Stomach (tissue), 4 donors: ENCODE measurements at regions not wholly inside any gene's neighbourhood (a gene's known extent, or its start where the extent isn't known, plus 50 kb on each side); places are given as distances from the start of the nearest gene placed in this dataset.

Experiments
- POLR2A ChIP-seq, 4 donors: fragments of 450-650 bp; IDR thresholded peaks; one replicate each; pipeline ENCODE4 v1.6.1; 2016; ENCODE audit warnings: antibody characterized with exemption in 4 of 4, control low read depth in 2 of 4, mild to moderate bottlenecking in 1 of 4, moderate library complexity in 1 of 4
- POLR2AphosphoS5 ChIP-seq, 3 donors: sonication (generic); formaldehyde crosslinking; IDR thresholded peaks; one replicate each; pipeline ENCODE4 v1.6.1; 2016; ENCODE audit warnings: antibody characterized with exemption in 3 of 3
- TF ChIP-seq, protein P1 (sequence below), 7 experiments: fragments of 450-650 bp in 4 of 7; fragments of 200-600 bp in 3 of 7; sonication (generic) in 3 of 7; IDR thresholded peaks; one replicate each; pipeline ENCODE4 v1.5.1; 2016 to 2019; ENCODE audit warnings: antibody characterized with exemption in 7 of 7, control low read depth in 2 of 7, mild to moderate bottlenecking in 1 of 7

GRCh38 chr6:90790058-90790457 is 203.2 kb upstream of the MAP3K7 start:
- TF ChIP-seq, protein P1, sequence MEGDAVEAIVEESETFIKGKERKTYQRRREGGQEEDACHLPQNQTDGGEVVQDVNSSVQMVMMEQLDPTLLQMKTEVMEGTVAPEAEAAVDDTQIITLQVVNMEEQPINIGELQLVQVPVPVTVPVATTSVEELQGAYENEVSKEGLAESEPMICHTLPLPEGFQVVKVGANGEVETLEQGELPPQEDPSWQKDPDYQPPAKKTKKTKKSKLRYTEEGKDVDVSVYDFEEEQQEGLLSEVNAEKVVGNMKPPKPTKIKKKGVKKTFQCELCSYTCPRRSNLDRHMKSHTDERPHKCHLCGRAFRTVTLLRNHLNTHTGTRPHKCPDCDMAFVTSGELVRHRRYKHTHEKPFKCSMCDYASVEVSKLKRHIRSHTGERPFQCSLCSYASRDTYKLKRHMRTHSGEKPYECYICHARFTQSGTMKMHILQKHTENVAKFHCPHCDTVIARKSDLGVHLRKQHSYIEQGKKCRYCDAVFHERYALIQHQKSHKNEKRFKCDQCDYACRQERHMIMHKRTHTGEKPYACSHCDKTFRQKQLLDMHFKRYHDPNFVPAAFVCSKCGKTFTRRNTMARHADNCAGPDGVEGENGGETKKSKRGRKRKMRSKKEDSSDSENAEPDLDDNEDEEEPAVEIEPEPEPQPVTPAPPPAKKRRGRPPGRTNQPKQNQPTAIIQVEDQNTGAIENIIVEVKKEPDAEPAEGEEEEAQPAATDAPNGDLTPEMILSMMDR (IDR thresholded peaks at IDR 0.05): no peak
- TF ChIP-seq POLR2A (IDR thresholded peaks at IDR 0.05) (no peak), POLR2AphosphoS5 (IDR thresholded peaks at IDR 0.05) (no peak)
